ENCODE measurements at regions not wholly inside any gene's neighbourhood (a gene's known extent, or its start where the extent isn't known, plus 50 kb on each side); places are given as distances from the start of the nearest gene placed in this dataset.

DNA sequence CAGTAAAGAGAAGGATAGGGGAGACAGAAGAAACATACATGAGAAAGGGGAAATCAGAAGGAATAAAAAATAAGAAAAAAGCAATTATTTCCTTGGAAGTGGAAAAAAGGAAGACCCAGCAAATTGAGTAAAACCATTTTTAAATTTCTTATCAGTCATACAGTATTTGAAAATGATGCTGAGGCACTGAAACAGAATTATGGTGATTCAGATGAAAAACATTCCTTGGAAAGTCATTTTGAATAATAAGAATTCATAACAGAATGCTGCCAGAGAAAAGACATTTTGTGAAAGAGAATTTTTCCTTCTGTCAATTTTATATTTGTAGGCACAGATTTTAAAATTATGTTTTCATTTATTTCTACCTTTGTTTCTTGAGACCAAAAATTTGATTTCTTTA, 895.5 kb upstream of the EPHA5 start:
- TF ChIP-seq PPARA (CRISPR knock-in tag; IDR thresholded peaks at IDR 0.05; ENCODE audit: borderline replicate concordance): no peak
- TF ChIP-seq ZNF70 (CRISPR knock-in tag; IDR thresholded peaks at IDR 0.05): no peak
- TF ChIP-seq ZFP3 (CRISPR knock-in tag; IDR thresholded peaks at IDR 0.05): no peak
- TF ChIP-seq TCF4 (CRISPR knock-in tag; IDR thresholded peaks at IDR 0.05; ENCODE audit: borderline replicate concordance): no peak
